Activated naive CD4-positive, alpha-beta T cell treated with anti-CD3 and anti-CD28 coated beads, Interleukin-2, amount 10 ng/mL, durations not matched to agents 7 days and 5 days (primary cell): ENCODE measurements at regions not wholly inside any gene's neighbourhood (a gene's known extent, or its start where the extent isn't known, plus 50 kb on each side); places are given as distances from the start of the nearest gene placed in this dataset.
"Not testable (repeated sequence)": the region's sequence is repeated elsewhere in the genome, so short reads cannot be mapped to it uniquely, and the experiment has no call there.

ENCODE experiments used
- CTCF ChIA-PET: fragments of 350-600 bp; sonication (Branson Sonifier 250); formaldehyde crosslinking; loops from one replicate; lab custom pipeline; 2021; ENCODE audit warnings: antibody characterized with exemption; lab: Charles Lee
- DNase-seq: peaks from one replicate; pipeline ENCODE4 v3.0.0-alpha.2; 2020
- H3K27ac Mint-ChIP-seq: one replicate; pipeline ENCODE4 v1.8.0; 2021; ENCODE audit warnings: mild to moderate bottlenecking, moderate library complexity, mixed read lengths
- H3K27me3 Mint-ChIP-seq: one replicate; pipeline ENCODE4 v1.8.0; 2021; ENCODE audit warnings: mild to moderate bottlenecking, mixed read lengths
- H3K36me3 Mint-ChIP-seq: one replicate; pipeline ENCODE4 v1.8.0; 2021; ENCODE audit warnings: mixed read lengths
- H3K4me1 Mint-ChIP-seq: one replicate; pipeline ENCODE4 v1.8.0; 2021; ENCODE audit warnings: mixed read lengths
- H3K4me3 Mint-ChIP-seq: one replicate; pipeline ENCODE4 v1.8.0; 2021; ENCODE audit warnings: mild to moderate bottlenecking, moderate library complexity, mixed read lengths
- H3K9me3 Mint-ChIP-seq: one replicate; pipeline ENCODE4 v1.8.0; 2021; ENCODE audit warnings: mixed read lengths

DNA sequence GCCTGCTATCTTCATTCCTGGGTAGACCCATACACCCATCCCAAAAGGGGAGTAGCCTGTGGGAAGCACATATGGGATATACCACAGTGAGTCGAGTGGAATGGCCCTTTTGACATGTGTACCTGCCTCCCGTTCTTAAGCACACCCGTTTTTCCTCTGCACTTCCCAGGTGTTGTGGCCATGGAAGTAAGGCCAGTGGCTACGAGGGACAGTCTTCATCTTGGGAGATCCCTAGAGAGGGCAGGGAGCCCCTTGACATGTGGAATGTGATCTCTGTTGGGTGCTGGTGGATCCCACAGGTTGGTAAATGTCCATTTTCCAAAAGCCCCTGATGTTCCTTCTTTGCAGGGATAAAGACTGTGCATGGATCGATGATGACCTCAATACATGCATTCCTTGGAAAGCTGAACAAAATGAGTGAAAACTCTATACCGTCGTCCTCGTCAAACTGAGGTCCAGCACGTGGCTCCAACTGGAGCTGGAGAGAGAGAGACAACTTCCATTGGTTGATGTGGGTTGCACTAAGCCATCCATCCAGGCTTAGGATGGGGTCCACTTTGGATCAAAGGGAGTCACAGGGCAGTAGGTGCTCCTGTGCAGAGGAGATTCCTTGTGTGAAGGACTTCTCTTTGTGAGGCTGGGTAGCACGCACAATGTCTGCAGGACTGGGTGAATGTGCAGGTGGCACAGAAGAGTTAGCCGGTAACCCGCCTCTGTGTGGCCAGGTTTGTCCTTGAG lies 136.8 kb downstream of the SNRPN start:
- Mint-ChIP-seq H3K4me1 (no peaks in the 10 kb centered on the region), H3K9me3 (peaks cover 75% of the 10 kb centered on the region), H3K27ac (no peak overlapping the region), H3K36me3 (peaks cover 81% of the 10 kb centered on the region), H3K4me3 (no peak overlapping the region), H3K27me3 (no peaks in the 10 kb centered on the region)
- CTCF ChIA-PET: no interaction called here
- DNase-seq: no peak

DNA sequence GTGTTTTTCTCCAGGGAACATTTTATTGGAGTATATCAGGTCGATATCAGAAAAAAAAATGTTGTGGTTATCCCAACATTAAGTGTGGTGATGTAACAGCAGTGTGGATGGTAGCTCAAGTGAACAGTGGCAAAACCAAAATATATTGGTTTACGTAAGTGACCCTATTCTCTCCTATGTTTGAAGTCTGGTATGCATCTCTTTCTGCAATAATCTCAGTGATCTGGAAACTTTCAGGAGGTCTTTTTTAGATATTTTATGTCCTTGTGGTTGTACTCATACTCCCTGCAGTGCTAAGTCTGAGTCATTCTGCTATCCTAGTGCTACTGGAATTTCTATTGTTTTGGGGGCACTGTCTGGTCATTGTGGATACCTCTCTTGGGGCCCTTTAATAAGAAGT lies 137.9 kb downstream of the SNRPN start:
- Mint-ChIP-seq H3K4me1 (no peaks in the 10 kb centered on the region), H3K27ac (no peak overlapping the region), H3K27me3 (no peaks in the 10 kb centered on the region), H3K4me3 (no peak overlapping the region), H3K9me3 (peaks cover 76% of the 10 kb centered on the region), H3K36me3 (peaks cover 83% of the 10 kb centered on the region)
- DNase-seq: no peak
- CTCF ChIA-PET: no interaction called here

DNA sequence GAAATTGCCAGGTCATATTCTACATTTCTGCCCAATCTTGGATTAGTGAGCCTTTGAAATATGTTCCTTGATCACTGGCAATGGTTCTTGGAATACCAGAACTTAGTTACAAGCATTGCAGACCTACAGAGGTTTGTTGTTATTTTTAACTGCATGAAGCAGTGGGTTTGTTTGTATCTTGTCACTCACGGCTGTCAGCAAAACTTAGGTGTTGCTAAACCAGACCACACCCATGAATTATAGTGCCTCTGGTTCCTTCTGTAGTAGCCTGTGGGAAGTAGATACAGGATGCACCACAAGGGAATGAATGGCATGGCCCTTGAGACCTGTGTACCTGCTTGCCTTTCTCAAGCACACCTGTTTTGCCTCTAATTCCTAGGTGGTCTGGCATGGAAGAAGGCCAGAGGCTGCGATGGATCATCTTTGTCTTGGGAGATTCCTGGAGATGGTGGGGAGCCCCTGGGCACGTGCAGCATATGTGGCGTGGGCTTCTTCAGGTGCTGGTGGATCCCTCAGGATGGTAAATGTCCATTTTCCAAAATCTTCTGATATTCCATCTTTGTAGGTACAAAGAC lies 138.8 kb downstream of the SNRPN start:
- CTCF ChIA-PET: no interaction called here
- Mint-ChIP-seq H3K27ac (no peak overlapping the region), H3K36me3 (peaks cover 76% of the 10 kb centered on the region), H3K27me3 (no peaks in the 10 kb centered on the region), H3K4me1 (no peaks in the 10 kb centered on the region), H3K4me3 (no peak overlapping the region), H3K9me3 (peaks cover 68% of the 10 kb centered on the region)
- DNase-seq: no peak

DNA sequence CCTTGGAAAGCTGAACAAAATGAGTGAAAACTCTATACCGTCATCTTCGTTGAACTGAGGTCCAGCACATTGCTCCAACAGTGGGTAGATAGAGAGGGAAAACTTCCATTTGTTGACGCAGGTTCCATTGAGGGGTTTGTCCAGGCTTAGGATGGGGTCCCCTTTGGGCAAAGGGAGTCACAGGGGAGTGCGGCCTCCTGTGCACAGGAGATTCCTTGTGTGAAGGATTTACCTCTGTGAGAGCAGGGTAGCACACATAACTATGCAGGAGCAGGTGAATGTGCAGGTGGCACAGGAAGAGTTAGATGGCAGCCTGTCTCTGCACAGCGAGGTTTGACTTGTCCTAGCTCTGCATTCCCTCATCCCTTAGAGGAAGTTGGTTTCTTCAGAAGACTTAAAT lies 139.3 kb downstream of the SNRPN start:
- Mint-ChIP-seq H3K27me3 (no peaks in the 10 kb centered on the region), H3K9me3 (peaks cover 63% of the 10 kb centered on the region), H3K36me3 (peaks cover 73% of the 10 kb centered on the region), H3K27ac (no peak overlapping the region), H3K4me1 (no peaks in the 10 kb centered on the region), H3K4me3 (no peak overlapping the region)
- CTCF ChIA-PET: no interaction called here
- DNase-seq: no peak

DNA sequence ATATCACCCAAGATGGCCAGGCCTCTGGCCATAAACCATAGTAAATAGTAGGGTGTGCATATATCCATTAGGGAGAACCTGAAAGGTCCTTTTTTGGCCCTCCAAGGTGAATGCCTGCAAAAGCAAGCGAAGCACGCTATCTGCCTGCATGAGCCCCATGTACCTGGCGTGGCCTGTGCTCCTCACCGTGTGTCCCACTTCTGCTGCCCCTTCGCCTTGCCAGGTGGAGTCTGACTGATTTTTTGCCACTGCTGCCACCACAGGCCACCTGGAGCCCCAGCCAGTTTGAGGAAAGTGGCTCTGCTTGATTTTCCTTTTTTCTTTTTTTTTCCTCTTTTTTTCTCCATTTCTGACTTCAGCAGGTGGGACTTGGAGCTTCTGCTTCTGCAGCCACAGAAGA lies 139.7 kb downstream of the SNRPN start:
- no peaks in the 10 kb centered on the region for H3K4me1 Mint-ChIP-seq
- no peak for DNase-seq
- H3K4me3 Mint-ChIP-seq: no peak overlapping the region
- peaks cover 74% of the 10 kb centered on the region for H3K36me3 Mint-ChIP-seq
- CTCF ChIA-PET: no interaction called here
- H3K9me3 Mint-ChIP-seq: peaks cover 59% of the 10 kb centered on the region
- H3K27ac Mint-ChIP-seq: no peak overlapping the region
- no peaks in the 10 kb centered on the region for H3K27me3 Mint-ChIP-seq

DNA sequence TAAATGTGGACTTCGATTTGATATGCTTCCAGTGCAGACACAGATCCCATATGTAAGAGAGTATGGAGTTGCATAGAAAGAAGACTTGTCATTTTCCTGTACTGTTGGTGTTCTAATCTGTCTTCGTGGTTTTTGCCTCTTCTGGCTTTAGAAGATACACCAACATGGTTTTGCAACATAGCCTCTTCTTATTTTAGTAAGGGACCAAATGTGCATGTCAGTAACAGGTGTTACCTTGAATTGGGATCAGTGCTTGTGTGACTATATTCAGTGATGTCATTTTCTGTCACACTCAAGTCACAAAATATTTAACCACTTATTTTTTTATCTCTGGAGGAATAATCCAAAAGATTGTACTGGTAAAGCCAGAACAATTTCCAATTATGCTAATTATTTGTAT lies 140.4 kb downstream of the SNRPN start:
- H3K27me3 Mint-ChIP-seq: no peaks in the 10 kb centered on the region
- H3K36me3 Mint-ChIP-seq: peaks cover 69% of the 10 kb centered on the region
- CTCF ChIA-PET: no interaction called here
- no peaks in the 10 kb centered on the region for H3K4me1 Mint-ChIP-seq
- H3K4me3 Mint-ChIP-seq: no peak overlapping the region
- no peak for DNase-seq
- H3K27ac Mint-ChIP-seq: no peak overlapping the region
- peaks cover 53% of the 10 kb centered on the region for H3K9me3 Mint-ChIP-seq

DNA sequence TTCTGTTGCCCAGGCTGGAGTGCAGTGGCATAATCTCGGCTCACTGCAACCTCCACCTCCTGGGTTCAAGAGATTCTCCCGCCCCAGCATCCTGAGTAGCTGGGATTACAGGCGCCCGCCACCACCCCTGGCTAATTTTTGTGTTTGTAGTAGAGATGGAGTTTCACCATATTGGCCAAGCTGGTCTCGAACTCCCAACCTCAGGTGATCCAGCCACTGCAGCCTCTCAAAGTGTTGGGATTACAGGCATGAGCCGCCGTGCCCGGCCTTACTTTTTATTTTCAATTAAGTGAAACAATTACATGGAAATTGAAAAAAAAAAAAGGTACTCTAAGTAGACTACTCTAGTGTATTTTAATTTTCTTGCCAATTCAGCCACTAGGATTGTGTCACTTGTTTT lies 145.2 kb downstream of the SNRPN start:
- peaks cover 23% of the 10 kb centered on the region for H3K9me3 Mint-ChIP-seq
- H3K4me1 Mint-ChIP-seq, DNase-seq, H3K4me3 Mint-ChIP-seq, H3K27ac Mint-ChIP-seq, H3K27me3 Mint-ChIP-seq, CTCF ChIA-PET: not testable (repeated sequence)
- H3K36me3 Mint-ChIP-seq: peaks cover 48% of the 10 kb centered on the region

DNA sequence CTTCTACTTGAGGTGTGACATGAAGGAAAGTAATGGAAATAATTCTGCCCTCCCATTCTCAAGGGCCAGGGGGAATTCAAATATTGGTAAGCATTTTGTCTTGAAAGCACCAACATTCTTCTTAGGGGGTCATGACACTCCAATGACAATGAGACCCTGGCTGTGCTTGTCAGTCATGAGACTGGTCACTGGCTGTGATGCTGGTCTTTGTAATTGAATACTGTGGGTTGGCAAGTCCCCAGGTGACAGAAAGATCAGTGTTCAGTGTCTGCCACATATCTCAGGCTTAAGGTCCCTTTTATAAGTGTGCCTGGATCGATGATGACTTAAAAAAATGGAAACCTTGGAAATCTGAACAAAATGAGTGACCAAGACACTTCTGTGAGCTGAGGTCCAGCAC lies 151.4 kb downstream of the SNRPN start:
- H3K36me3 Mint-ChIP-seq: peaks cover 61% of the 10 kb centered on the region
- no peaks in the 10 kb centered on the region for H3K4me1 Mint-ChIP-seq
- H3K9me3 Mint-ChIP-seq: peaks cover 38% of the 10 kb centered on the region
- H3K27ac Mint-ChIP-seq: no peak overlapping the region
- H3K4me3 Mint-ChIP-seq: no peak overlapping the region
- DNase-seq: no peak
- H3K27me3 Mint-ChIP-seq: no peaks in the 10 kb centered on the region
- CTCF ChIA-PET: no interaction called here

DNA sequence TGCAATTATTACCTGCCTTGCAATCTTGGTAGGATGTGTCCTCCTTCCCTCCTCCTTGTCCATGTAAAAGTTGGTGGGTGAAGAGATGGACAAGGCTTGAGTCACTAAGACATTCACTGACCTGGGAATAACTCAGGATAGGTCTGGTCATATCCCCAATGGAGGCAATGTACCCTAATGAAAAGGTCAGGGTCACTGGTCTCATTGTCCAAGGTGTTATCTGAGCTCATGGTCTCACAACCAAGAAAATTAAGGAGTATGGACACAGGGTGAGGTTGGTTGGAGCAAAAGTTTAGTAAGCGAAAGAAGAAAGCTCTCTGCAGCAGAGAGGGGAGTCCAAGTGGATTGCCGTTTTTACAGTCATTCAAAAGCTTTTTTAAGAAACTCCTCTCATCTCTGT lies 179.0 kb downstream of the SNRPN start:
- CTCF ChIA-PET: no interaction called here
- no peaks in the 10 kb centered on the region for H3K36me3 Mint-ChIP-seq
- DNase-seq: no peak
- H3K27me3 Mint-ChIP-seq: no peaks in the 10 kb centered on the region
- no peak overlapping the region for H3K4me3 Mint-ChIP-seq
- no peaks in the 10 kb centered on the region for H3K4me1 Mint-ChIP-seq
- peaks cover 18% of the 10 kb centered on the region for H3K9me3 Mint-ChIP-seq
- H3K27ac Mint-ChIP-seq: no peak overlapping the region

DNA sequence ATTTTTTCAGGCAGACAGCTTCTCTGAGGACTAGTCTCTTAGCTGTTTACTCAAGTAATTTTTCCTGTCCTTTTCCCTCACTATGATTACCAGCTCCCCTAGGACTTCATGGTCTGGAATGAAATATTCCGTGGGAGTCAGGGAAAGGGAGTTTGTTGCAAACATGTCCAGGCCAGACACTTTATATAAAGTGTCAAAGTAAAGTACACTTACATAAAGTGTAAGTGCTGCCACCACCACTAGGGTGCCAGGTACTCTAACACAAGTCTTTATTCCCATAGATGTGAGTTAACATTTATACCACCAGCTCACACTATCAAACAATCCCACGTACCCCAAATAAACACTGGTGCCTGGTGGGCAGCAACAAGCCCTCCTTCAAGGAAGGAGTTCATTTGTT lies 179.8 kb downstream of the SNRPN start:
- Mint-ChIP-seq H3K36me3 (no peaks in the 10 kb centered on the region), H3K4me3 (no peak overlapping the region), H3K27me3 (no peaks in the 10 kb centered on the region), H3K9me3 (peaks cover 18% of the 10 kb centered on the region), H3K4me1 (no peaks in the 10 kb centered on the region), H3K27ac (no peak overlapping the region)
- no peak for DNase-seq
- CTCF ChIA-PET: no interaction called here

DNA sequence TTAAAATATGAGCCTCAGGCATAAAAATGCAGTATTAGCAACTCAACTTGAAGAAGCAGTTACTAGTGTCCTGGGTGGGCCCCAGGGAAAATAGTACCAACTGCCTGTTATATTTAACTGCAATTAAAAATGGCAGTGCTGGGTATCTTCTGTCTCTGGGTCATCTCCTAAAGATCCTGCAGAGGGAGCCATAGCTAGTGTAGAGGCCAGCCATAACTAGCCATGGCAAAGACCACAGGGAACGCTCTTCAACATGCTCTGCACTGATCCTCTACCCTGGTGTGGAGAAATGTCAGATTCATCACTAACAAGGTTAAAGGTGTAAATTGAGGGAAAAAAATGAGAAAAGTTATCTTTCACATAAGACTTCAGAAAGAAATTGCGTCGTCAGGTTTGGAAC lies 181.3 kb downstream of the SNRPN start:
- peaks cover 21% of the 10 kb centered on the region for H3K9me3 Mint-ChIP-seq
- H3K27me3 Mint-ChIP-seq: no peaks in the 10 kb centered on the region
- no peaks in the 10 kb centered on the region for H3K4me1 Mint-ChIP-seq
- no peak overlapping the region for H3K27ac Mint-ChIP-seq
- no peak for DNase-seq
- H3K4me3 Mint-ChIP-seq: no peak overlapping the region
- no peaks in the 10 kb centered on the region for H3K36me3 Mint-ChIP-seq
- CTCF ChIA-PET: no interaction called here

DNA sequence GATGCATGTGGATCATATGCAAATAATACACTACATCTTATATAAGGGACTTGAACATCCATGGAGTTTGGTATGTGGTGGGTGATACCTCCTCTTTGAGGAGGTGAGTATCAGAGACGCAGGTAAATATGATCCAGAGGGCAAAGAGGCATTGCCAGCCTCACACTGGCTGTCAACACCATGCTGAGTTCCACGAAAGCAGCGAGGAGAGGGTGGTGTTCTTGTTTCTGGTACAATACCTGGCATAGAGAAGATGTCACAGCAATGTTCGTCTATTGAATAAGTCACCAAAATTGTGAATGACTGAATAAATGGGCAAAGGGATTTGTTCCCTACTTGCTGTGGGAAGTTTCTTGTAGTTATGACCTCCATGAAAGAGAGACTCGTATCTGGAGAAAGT lies 182.2 kb downstream of the SNRPN start:
- no peak overlapping the region for H3K4me3 Mint-ChIP-seq
- no peaks in the 10 kb centered on the region for H3K36me3 Mint-ChIP-seq
- H3K27ac Mint-ChIP-seq: no peak overlapping the region
- DNase-seq: no peak
- H3K27me3 Mint-ChIP-seq: no peaks in the 10 kb centered on the region
- no peaks in the 10 kb centered on the region for H3K4me1 Mint-ChIP-seq
- CTCF ChIA-PET: no interaction called here
- peaks cover 21% of the 10 kb centered on the region for H3K9me3 Mint-ChIP-seq

DNA sequence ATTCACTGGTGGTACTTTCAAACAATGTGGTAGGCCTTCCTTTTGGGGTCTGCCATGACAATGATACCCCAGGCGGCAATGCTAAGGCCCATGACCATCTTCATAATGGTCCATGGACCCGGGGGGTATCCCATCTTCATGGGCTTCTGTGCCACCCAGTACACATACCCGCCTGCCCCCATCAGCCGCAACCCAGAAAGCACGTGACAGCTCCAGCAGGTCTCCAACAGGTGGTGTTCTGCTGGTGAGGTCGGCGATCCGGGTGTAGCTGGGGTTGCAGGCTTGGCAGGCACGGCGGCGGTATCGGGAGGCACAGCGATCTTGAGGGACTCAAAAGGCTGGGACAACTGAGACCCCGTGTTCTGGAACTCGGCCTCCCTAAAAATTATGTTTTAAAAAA lies 214.5 kb downstream of the SNRPN start:
- H3K27ac Mint-ChIP-seq: no peak overlapping the region
- no peaks in the 10 kb centered on the region for H3K27me3 Mint-ChIP-seq
- H3K4me1 Mint-ChIP-seq: no peaks in the 10 kb centered on the region
- H3K9me3 Mint-ChIP-seq: peaks cover 26% of the 10 kb centered on the region
- CTCF ChIA-PET: no interaction called here
- DNase-seq: no peak
- no peaks in the 10 kb centered on the region for H3K36me3 Mint-ChIP-seq
- no peak overlapping the region for H3K4me3 Mint-ChIP-seq

DNA sequence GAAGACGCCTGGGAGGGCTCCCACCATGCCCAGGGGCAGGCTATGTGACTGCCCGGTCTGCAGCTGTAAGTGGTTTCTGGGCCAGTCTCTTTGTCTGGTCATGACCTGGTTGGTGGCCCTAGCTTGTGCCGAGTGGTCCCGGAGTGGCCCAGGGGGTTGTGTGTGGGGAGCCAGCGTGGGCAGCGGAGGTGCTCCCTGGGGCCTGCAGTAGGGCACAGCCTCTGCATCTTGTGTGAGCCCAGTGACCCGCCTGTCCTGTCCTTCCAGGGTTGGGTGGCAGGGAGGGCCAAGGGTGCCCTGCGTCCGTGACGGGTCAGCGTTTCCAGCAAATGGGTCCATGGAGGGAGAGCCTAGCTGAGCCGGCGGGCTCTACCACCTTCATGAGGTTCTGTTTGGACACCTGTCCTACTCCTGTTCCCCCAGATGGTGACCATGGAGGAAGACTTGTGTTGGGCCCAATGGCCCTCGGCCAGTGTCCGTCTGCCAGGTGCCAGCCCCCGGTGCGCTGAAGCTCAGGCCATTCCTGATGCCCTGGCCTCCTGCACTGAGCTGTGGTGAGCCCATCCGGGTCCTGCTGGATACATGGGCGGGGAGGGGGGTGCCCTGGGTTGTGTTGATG lies 215.4 kb downstream of the SNRPN start:
- H3K27ac Mint-ChIP-seq: no peak overlapping the region
- no peak overlapping the region for H3K4me3 Mint-ChIP-seq
- peak; percentile 10 for DNase-seq
- peaks cover 33% of the 10 kb centered on the region for H3K9me3 Mint-ChIP-seq
- no peaks in the 10 kb centered on the region for H3K36me3 Mint-ChIP-seq
- H3K27me3 Mint-ChIP-seq: no peaks in the 10 kb centered on the region
- H3K4me1 Mint-ChIP-seq: no peaks in the 10 kb centered on the region
- CTCF ChIA-PET: no interaction called here

DNA sequence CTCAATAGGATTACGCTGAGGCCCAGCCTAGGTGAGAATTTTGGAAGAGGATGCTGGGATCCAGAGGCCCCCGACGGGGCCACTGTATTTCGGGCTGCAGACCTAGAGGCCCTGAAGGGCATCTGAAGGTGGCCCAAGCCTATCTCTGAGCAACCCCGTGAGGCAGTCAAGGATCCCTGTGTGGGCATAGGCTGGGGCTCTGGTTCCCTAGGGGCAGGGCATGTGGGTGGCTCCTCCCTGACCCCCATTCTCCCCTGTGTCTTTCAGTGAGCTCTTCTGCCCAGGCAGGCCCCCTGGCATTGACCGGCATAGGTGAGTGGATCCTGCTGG lies 216.0 kb downstream of the SNRPN start:
- H3K27me3 Mint-ChIP-seq: no peaks in the 10 kb centered on the region
- DNase-seq: peak; percentile 9
- no peak overlapping the region for H3K4me3 Mint-ChIP-seq
- H3K27ac Mint-ChIP-seq: no peak overlapping the region
- CTCF ChIA-PET: no interaction called here
- H3K4me1 Mint-ChIP-seq: no peaks in the 10 kb centered on the region
- no peaks in the 10 kb centered on the region for H3K36me3 Mint-ChIP-seq
- H3K9me3 Mint-ChIP-seq: peaks cover 35% of the 10 kb centered on the region
